ENCODE measurements at regions not wholly inside any gene's neighbourhood (a gene's known extent, or its start where the extent isn't known, plus 50 kb on each side); places are given as distances from the start of the nearest gene placed in this dataset.
"Not testable (repeated sequence)": the region's sequence is repeated elsewhere in the genome, so short reads cannot be mapped to it uniquely, and the experiment has no call there.

GRCh38 chr4:23085249-23085568, 392.5 kb downstream of the GBA3 start:
- DNase-seq (ENCODE audit: low read depth in 2 of 2) = no peak

GRCh38 chr4:23084559-23085248, 392.0 kb downstream of the GBA3 start:
- no peak for DNase-seq (ENCODE audit: low read depth in 2 of 2)

- no peak for DNase-seq (ENCODE audit: low read depth in 2 of 2)
These were observed 390.7 kb downstream of the GBA3 start for GRCh38 chr4:23083391-23083790.

GRCh38 chr4:23080171-23080570, 387.4 kb downstream of the GBA3 start:
- DNase-seq (ENCODE audit: low read depth in 2 of 2) = not testable (repeated sequence)

- no peak for DNase-seq (ENCODE audit: low read depth in 2 of 2)
These were observed 378.3 kb downstream of the GBA3 start for GRCh38 chr4:23070848-23071570.

GRCh38 chr4:23068756-23069155, 376.0 kb downstream of the GBA3 start:
- no peak for DNase-seq (ENCODE audit: low read depth in 2 of 2)

- DNase-seq (ENCODE audit: low read depth in 2 of 2) = no peak
These were observed 375.6 kb downstream of the GBA3 start for GRCh38 chr4:23068287-23068686.

- no peak for DNase-seq (ENCODE audit: low read depth in 2 of 2)
These were observed 369.5 kb downstream of the GBA3 start for GRCh38 chr4:23062188-23062587.

GRCh38 chr4:23061431-23061830, 368.7 kb downstream of the GBA3 start:
- no peak for DNase-seq (ENCODE audit: low read depth in 2 of 2)

- no peak for DNase-seq (ENCODE audit: low read depth in 2 of 2)
These were observed 368.0 kb downstream of the GBA3 start for GRCh38 chr4:23060776-23061175.

- DNase-seq (ENCODE audit: low read depth in 2 of 2) = no peak
These were observed 365.5 kb downstream of the GBA3 start for GRCh38 chr4:23058165-23058776.

GRCh38 chr4:23041501-23041900, 348.8 kb downstream of the GBA3 start:
- DNase-seq (ENCODE audit: low read depth in 2 of 2) = no peak

- DNase-seq (ENCODE audit: low read depth in 2 of 2) = no peak
These were observed 347.8 kb downstream of the GBA3 start for GRCh38 chr4:23040539-23040938.

- DNase-seq (ENCODE audit: low read depth in 2 of 2) = no peak
These were observed 347.1 kb downstream of the GBA3 start for GRCh38 chr4:23039818-23040217.

GRCh38 chr4:23038626-23039491, 346.1 kb downstream of the GBA3 start:
- DNase-seq (ENCODE audit: low read depth in 2 of 2) = no peak

- DNase-seq (ENCODE audit: low read depth in 2 of 2) = no peak
These were observed 344.3 kb downstream of the GBA3 start for GRCh38 chr4:23036921-23037495.

GRCh38 chr4:23036503-23036902, 343.8 kb downstream of the GBA3 start:
- no peak for DNase-seq (ENCODE audit: low read depth in 2 of 2)

GRCh38 chr4:23035521-23036056, 342.9 kb downstream of the GBA3 start:
- no peak for DNase-seq (ENCODE audit: low read depth in 2 of 2)

GRCh38 chr4:23034731-23035130, 342.0 kb downstream of the GBA3 start:
- no peak for DNase-seq (ENCODE audit: low read depth in 2 of 2)

GRCh38 chr4:23033796-23034195, 341.1 kb downstream of the GBA3 start:
- no peak for DNase-seq (ENCODE audit: low read depth in 2 of 2)

GRCh38 chr4:23028875-23029274, 336.1 kb downstream of the GBA3 start:
- no peak for DNase-seq (ENCODE audit: low read depth in 2 of 2)

GRCh38 chr4:23023666-23024065, 330.9 kb downstream of the GBA3 start:
- DNase-seq (ENCODE audit: low read depth in 2 of 2) = no peak
